GM06990 (cell line): ENCODE measurements at regions not wholly inside any gene's neighbourhood (a gene's known extent, or its start where the extent isn't known, plus 50 kb on each side); places are given as distances from the start of the nearest gene placed in this dataset.

ENCODE experiments used
- DNase-seq: peaks from one replicate; pipeline ENCODE4 v3.0.0-alpha.2; 2011; ENCODE audit not compliant: insufficient read length; ENCODE audit errors: extremely low read depth
- H3K27me3 ChIP-seq: replicated peaks from 2 replicates; pipeline ENCODE4 v1.6.0; 2011; ENCODE audit warnings: low read length; ENCODE audit not compliant: control insufficient read depth, insufficient read depth
- H3K36me3 ChIP-seq: 2 replicates; pipeline ENCODE4 v1.5.1; 2011; ENCODE audit warnings: low read length; ENCODE audit not compliant: control insufficient read depth, insufficient read depth
- H3K4me3 ChIP-seq: replicated peaks from 2 replicates; pipeline ENCODE4 v1.5.1; 2011; ENCODE audit warnings: low read depth, mild to moderate bottlenecking, control low read depth, low read length
- CTCF ChIP-seq: IDR thresholded peaks from 2 replicates; pipeline ENCODE4 v1.5.1; 2011; ENCODE audit warnings: low read length, control low read depth, mild to moderate bottlenecking, inconsistent platforms; ENCODE audit not compliant: insufficient read depth, poor library complexity, severe bottlenecking

- no peak overlapping the region for H3K4me3 ChIP-seq
- no peaks in the 10 kb centered on the region for H3K36me3 ChIP-seq
- no peak for TF ChIP-seq CTCF
- no peak for DNase-seq
- no peaks in the 10 kb centered on the region; the same call in 1 of the 2 replicates for H3K27me3 ChIP-seq
Measured at GRCh38 chr2:45070113-45070652, 60.9 kb upstream of the SIX2 start.

- Histone ChIP-seq H3K36me3 (no peaks in the 10 kb centered on the region), H3K4me3 (no peak overlapping the region), H3K27me3 (no peaks in the 10 kb centered on the region; the same call in 1 of the 2 replicates)
- no peak for TF ChIP-seq CTCF
- no peak for DNase-seq
Measured at GRCh38 chr2:45069684-45070083, 60.4 kb upstream of the SIX2 start.

GRCh38 chr2:45068571-45069140 lies 59.4 kb upstream of the SIX2 start:
- Histone ChIP-seq H3K27me3 (no peaks in the 10 kb centered on the region; the same call in 1 of the 2 replicates), H3K36me3 (no peaks in the 10 kb centered on the region), H3K4me3 (no peak overlapping the region)
- TF ChIP-seq CTCF = no peak
- no peak for DNase-seq

- no peak for TF ChIP-seq CTCF
- DNase-seq = no peak
- no peak overlapping the region for H3K4me3 ChIP-seq
- H3K36me3 ChIP-seq = no peaks in the 10 kb centered on the region
- no peaks in the 10 kb centered on the region; the same call in 1 of the 2 replicates for H3K27me3 ChIP-seq
Measured at GRCh38 chr2:45067859-45068570, 58.8 kb upstream of the SIX2 start.
